Esophagus muscularis mucosa (tissue), 4 donors: ENCODE measurements at regions not wholly inside any gene's neighbourhood (a gene's known extent, or its start where the extent isn't known, plus 50 kb on each side); places are given as distances from the start of the nearest gene placed in this dataset.
"Not testable (repeated sequence)": the region's sequence is repeated elsewhere in the genome, so short reads cannot be mapped to it uniquely, and the experiment has no call there.

ENCODE experiments used
- EP300 ChIP-seq: sonication (generic); formaldehyde crosslinking; IDR thresholded peaks from one replicate; pipeline ENCODE4 v1.6.1; 2017; ENCODE audit warnings: antibody characterized with exemption
- POLR2A ChIP-seq: fragments of 450-650 bp; IDR thresholded peaks from one replicate; pipeline ENCODE4 v1.6.1; 2017; ENCODE audit warnings: antibody characterized with exemption, moderate library complexity, mild to moderate bottlenecking, low read depth
- TF ChIP-seq, protein P1 (sequence below), 3 experiments: fragments of 200-600 bp in 2 of 3; fragments of 450-650 bp in 1 of 3; sonication (generic) in 2 of 3; IDR thresholded peaks; one replicate each; pipeline ENCODE4 v1.5.1; 2017 to 2019; ENCODE audit warnings: antibody characterized with exemption in 3 of 3, mild to moderate bottlenecking in 2 of 3, moderate library complexity in 1 of 3

DNA sequence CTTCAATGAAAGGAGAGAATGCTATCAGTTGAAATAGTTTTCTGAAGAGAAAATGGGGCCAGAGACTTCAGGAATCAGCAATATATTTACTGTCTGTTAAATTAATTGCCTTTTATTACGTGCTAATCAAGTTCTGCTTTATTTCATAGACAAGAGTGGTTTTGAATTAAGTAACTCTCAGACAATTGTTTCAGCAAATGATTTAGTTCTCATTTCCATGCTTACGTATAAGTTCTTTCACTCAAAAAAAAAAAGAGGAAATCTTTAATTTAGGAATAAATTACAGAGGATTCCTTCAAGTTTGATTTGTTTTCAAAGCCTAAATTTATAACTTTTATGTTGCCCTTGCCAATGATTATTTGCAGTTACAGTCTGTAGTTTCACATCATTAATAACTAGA, 163.5 kb downstream of the SPATA31A6 start:
- TF ChIP-seq, protein P1, sequence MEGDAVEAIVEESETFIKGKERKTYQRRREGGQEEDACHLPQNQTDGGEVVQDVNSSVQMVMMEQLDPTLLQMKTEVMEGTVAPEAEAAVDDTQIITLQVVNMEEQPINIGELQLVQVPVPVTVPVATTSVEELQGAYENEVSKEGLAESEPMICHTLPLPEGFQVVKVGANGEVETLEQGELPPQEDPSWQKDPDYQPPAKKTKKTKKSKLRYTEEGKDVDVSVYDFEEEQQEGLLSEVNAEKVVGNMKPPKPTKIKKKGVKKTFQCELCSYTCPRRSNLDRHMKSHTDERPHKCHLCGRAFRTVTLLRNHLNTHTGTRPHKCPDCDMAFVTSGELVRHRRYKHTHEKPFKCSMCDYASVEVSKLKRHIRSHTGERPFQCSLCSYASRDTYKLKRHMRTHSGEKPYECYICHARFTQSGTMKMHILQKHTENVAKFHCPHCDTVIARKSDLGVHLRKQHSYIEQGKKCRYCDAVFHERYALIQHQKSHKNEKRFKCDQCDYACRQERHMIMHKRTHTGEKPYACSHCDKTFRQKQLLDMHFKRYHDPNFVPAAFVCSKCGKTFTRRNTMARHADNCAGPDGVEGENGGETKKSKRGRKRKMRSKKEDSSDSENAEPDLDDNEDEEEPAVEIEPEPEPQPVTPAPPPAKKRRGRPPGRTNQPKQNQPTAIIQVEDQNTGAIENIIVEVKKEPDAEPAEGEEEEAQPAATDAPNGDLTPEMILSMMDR (IDR thresholded peaks at IDR 0.05): not testable (repeated sequence)
- not testable (repeated sequence) for TF ChIP-seq POLR2A, EP300
